ENCODE measurements at regions not wholly inside any gene's neighbourhood (a gene's known extent, or its start where the extent isn't known, plus 50 kb on each side); places are given as distances from the start of the nearest gene placed in this dataset.
"Not testable (repeated sequence)": the region's sequence is repeated elsewhere in the genome, so short reads cannot be mapped to it uniquely, and the experiment has no call there.

DNA sequence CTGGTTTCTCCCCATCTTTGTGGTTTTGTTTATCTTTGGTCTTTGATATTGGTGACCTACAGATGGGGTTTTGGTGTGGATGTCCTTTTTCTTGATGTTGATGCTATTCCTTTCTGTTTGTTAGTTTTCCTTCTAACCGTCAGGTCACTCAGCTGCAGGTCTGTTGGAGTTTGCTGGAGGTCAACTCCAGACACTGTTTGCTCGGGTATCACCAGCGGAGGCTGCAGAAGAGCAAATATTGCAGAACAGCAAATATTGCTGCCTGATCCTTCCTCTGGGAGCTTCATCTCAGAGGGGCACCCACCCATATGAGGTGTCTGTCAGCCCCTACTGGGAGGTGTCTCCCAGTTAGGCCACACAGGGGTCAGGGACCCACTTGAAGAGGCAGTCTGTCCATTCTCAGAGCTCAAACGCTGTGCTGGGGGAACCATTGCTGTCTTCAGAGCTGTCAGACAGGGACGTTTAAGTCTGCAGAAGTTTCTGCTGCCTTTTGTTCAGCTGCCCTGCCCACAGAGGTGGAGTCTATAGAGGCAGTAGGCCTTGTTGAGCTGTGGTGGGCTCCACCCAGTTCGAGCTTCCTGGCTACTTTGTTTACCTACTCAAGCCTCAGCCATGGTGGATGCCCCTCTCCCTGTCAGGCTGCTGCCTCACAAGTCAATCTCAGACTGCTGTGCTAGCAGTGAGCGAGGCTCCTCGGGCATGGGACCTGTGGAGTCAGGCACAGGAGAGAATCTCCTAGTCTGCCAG is 94.8 kb upstream of the BNIP2 start:
- not testable (repeated sequence) for DNase-seq (ENCODE audit: low spot score)

DNA sequence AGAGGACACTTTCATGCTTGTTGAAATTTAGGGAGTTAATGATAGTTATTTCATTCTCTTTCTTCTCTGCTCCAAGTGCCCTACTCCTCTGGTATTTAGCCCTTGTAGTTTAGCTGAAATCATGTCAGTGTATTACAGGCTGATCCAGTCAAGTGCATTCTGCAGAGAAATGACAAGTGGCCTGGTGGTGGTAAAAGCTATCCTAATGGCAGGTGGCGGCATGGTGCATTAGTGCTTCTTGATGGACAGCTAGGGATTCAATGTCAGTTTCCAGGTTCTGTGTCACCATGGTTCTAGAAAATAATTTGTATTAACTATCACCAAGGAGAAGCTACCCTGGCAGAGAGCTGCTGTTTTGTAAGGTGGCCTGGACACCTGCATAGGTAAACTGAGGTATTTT is 90.0 kb upstream of the BNIP2 start:
- DNase-seq (ENCODE audit: low spot score), result no peak

DNA sequence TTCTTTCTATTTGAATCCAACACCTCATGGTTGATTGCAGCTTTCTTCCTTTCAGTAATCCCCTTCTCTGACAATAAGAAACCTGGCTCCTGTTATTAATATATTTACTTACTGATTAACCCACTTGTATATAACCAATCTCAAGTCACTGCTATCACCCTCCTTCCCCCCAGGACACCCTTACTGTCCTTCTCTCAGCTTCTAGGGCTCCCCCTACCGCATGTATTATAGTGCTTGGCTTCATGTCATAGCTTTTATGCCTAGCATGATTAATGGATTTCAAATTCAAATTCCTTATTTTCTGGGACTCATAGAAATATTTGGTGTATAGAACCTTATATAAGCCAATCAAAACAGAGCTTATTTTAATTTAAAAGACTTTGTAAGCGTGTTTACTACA is 75.7 kb upstream of the BNIP2 start:
- DNase-seq (ENCODE audit: low spot score), result no peak

DNA sequence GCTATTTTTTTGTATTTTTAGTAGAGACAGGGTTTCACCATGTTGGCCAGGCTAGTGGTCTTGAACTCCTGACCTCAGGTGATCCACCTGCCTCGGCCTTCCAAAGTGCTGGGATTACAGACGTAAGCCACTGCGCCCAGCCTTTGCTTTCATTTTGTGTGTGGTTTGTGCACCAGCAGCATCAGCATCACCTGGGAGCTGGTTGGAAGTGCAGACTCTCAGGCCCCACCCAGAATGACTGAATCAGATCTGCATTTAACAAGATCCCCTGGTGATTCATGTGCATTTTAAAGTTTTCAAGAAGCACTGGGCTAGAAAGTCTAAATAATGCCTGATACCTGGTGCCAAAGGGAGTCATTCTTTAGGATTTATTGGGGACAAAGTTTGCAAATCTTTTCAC is 73.4 kb upstream of the BNIP2 start:
- no peak for DNase-seq (ENCODE audit: low spot score)

DNA sequence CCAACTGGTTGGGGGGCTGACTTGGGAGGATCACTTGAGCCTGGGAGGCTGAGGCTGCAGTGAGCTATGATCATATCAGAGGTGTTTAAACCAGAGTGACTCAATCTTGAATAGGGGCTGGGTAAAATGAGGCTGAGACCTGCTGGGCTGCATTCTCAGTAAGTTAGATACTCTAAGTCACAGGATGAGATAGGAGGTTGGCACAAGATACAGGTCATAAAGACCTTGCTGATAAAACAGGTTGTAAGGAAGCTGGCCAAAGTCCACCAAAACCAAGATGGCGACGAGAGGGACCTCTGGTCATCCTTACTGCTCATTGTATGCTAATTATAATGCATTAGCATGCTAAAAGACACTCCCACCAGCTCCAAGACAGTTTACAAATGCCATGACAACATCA is 71.1 kb upstream of the BNIP2 start:
- not testable (repeated sequence) for DNase-seq (ENCODE audit: low spot score)

DNA sequence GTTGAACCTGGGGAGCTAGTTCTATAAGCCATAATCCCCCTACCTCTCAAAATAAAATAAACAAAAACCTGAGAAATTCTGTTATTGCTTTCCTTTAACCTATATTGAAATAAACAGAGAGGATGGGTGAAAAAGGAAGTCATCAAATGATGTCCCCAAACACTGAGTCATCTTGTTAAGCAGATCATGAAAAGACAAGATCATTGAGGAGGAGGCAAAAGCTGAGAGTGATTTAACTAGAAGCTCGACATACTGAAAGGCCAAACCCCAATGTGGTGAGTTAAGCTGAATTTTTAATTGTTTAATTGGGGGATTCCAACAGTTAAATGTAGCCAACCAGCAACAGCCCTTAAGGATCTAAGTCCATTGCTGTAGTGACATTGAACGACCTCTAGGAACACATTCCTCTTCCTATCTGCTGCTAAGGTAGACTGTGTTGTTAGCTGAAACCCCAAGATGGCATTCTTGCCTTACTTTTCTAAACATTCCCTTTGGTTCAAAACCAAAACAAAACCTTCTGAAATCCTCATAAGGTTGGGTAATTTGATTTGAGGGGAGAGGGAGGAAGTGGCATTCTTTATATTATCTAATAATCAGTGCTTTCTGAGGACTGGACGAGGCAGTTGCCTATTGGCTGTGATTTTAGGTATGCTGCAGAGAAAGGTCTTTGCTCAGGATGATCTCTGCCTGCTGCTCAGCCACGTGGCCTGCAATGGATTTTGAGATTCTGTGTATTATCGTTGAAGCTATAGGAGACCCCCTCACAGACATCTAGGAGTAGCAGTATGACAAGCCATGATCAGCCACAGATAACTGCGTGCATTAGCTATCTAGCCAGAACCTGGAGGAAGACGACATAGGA is 62.7 kb upstream of the BNIP2 start:
- no peak for DNase-seq (ENCODE audit: low spot score)

DNA sequence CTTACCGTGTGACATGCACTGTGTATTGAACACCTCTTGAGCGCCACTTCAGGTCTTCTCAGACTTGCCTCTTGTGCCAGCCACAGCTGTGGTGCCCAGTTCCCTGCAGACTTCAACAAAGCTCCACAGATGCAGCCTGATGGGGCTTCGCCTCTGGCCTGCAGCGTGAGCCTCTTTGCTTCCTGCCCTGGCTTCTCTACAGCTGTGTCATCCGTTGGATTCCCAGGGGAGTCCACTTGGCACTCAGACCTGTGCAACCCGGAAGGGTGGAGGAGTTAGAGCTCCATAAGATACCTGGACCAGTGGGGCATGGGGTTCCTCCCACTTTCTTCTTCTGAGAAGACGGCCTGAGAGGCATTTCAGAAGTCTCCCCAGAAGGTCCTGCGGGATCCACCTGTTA is 57.7 kb upstream of the BNIP2 start:
- no peak for DNase-seq (ENCODE audit: low spot score)

DNA sequence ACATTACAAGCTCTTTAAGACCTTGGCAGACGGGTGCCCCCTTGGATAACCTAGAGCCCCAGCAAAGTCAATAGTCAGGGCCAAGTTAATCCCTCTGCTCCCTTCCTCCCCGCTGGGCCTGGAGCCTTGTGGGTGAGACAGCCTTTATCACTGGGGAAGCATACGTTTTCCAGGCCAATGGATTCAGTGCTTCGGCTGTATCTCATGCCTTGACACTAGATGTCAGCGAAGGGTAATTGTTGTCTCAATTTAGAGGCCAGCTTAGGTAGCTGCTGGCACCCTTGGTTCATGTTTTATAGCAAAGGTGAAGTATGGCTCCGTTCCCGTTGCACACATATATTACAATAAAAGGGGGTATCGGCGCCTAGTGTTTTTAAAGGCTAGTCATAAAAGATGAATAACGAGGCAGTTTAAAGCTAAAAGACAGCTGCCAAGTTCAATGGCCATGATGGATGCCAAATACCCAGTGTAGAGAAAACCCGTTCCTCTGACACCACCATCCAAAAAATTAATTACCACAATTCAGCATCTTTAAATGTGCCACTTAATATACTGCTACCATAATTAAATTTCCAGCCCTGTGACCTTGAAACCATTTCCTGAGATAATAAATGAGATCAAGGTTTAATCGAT is 52.3 kb upstream of the BNIP2 start:
- no peak for DNase-seq (ENCODE audit: low spot score)

DNA sequence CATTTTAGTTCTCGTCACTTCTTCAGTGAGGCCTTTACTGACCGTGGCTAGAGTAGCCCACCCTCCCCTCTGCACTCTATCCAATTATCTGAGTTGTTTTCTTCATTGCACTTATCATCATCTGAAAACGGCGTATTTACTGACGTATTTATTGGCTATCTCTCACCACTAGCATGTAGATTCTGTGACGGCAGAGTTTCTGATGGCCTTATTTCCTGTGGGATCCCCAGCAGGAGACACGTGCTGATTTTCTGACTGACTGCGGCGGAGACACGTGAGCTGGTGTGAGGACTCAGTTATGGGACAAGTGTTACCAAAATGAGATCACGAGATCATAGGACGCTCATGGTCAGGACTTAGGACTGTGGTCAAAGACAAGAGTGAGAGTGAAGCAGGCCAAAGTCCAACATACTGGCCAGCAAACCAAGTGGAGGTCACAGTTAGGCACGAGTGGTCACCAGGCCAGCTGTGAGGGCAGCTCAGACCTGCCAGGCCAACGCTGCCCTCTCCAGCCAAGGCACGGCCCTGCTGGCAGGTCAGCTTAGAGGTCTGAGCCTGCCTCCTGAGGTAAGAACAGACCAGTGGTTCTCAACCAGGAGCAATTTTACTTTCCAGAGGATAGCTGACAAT is 50.6 kb upstream of the BNIP2 start:
- no peak for DNase-seq (ENCODE audit: low spot score)

All from COLO829 (cell line).